Midbrain (tissue), 1 donor: ENCODE measurements at regions not wholly inside any gene's neighbourhood (a gene's known extent, or its start where the extent isn't known, plus 50 kb on each side); places are given as distances from the start of the nearest gene placed in this dataset.

ENCODE experiments used
- DNase-seq: peaks from one replicate; lab custom pipeline; 2025; lab: John Stamatoyannopoulos, UW

DNA sequence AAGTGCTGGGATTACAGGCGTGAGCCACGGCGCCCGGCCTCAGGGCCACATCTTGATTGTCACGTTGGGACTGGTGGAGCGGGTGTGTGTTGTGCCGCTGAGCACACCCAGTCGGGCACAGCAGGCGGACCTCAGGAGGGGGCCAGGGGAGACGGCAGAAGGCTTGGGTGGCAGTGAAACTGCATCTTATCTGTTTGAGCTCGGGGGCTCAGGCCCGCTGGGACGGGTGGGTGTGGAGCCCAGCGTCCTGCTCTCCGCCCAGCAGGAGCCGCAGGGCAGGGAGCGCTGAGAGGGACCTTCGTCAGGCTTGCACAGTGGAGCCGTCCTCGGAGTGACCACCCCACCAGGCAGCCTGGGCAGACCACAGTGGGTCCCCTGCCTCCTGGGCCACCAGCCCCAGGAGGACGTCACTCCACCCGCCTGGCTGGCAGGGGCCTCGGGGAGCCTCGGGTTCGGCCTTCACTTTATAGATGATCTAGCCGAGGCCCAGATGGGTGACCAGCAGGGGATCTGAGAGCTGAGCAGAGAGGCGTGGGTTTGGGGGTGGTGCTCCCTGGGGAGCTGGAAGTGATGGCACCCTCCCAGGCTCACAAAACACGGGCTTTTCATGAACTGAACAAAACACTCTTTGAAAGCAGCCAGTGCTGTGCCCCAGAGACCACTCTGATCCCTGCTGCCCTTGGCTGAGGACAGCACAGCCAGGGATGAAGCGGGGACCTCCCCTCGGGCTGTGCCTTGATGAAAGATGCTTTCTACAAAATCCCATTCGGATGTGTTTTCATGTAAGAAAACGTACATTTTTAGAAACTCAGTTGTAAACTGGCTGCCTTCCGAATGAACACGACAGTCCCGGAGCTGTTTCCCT lies 181.1 kb downstream of the SEC14L1 start:
- DNase-seq: peak; percentile 15

DNA sequence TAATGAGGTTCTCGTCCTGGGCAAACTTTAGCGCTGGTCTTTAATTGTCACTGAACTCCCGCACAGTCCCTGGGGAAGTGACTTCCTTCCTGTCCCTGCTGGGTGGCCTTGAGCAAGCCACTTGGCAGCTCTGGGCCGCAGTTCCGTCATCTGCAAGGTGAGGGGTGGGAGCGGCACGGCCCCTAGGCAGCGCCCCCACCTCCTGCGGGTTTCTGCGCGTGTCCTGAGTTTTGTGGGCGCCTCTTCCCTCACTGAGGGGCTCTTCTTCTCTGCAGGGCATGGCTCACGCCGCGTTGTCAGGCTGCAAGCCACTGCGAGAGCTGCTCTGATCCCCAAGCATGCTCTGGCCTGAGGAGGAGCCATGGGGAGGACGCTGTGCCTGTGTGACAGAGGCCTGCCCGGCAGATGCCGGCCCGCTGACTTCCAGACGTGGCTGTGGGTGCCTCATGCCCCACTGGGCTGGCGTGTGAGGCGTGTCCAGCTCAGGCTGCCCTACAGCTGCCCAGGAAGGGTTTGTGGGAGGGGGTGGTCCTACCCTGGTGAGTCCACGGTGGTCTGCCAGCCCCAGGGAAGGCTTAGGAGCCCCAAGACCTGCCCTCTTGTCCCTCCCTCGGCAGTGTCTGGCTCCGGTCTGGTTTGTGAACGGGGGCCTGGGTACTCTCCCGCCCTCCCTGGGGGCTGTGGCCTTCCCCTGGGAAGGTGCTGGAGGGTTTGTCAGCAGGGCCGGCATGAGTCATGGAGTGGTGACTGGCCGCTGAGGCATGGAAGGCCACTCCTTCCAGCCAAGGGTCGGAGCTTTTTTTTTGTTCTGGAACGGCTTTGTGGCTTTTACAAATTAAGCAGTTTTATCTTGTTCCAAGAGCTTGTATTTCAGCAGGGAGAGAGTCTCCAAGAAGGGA lies 182.0 kb downstream of the SEC14L1 start:
- DNase-seq: no peak

DNA sequence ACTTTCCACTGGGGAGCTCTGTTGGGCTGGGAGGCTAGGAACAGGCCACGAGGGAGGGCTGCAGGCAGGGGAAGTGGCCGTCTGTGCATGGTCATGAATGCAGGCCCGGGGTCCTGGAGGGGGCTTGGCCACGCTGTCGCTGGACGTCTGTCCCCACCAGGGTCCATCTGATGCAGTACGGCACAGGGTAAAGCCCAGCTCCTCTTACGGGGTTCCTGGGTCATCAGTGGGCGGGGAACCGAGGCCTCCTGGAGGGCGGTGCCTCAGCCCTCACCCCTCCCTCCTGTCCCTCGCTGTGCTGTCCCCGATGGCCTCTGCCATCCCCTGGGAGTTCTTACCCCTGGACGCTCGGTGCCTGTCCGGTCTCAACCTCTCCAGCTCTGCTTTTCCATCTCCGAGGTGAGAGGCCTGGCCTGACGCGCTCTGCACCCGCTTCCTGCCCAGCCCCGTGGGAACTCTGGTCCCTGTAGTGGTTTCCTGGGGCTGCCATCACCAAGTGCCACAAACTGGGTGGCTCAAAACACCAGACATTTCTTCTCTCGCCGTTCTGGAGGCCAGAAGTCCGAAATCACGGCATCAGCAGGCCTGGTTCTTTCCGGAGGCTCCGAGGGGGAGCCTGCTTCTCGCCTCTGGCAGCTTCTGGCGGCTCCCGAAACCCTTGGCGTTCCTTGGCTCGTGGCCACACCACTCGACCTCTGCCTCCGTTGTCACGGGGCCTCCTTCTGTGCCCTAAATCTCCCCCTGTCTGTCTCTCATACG lies 182.8 kb downstream of the SEC14L1 start:
- no peak for DNase-seq

DNA sequence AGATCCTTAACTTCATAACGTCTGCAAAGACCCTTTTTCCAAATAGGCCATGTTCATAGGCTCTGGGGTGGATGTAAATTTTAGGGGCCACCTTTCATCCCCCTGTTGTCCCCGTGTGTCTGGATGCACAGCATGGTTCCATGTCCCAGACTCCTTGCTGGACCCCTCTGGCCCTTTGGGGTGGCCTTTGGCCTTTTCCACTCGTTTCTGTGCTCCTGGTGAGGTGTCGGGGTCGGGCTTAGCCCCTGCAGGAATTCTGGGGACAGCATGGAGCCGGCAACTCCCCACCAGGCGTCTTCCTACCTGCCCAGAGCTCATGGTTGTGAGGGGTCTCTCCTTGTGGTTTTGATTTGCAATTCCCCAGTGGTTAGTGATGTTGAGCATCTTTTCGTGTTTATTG lies 183.5 kb downstream of the SEC14L1 start:
- no peak for DNase-seq

DNA sequence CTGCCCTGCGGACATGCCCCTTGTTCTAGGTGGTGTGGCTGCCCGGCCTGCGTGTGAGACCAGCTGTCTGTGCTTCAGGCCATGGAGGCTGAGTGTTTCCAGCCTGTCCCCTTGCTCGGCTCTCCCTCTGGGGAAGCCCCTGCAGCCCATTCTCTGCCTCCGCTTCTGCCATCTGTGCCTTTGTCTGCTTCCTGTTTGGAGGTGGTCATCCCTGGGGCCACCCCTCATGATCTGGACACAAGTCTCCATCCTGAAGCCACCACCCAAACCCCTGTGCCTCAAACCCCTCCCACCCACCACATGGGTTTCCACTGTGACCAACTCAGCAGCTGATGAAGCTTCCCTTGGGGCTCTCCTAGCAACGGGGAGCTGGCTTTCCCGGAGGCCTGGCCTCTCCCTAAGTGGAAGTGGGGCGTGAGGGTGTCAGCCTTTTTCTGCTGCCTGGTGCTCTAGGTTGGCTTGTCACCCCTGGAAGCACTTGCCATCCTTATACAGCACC lies 184.9 kb downstream of the SEC14L1 start:
- DNase-seq: no peak

DNA sequence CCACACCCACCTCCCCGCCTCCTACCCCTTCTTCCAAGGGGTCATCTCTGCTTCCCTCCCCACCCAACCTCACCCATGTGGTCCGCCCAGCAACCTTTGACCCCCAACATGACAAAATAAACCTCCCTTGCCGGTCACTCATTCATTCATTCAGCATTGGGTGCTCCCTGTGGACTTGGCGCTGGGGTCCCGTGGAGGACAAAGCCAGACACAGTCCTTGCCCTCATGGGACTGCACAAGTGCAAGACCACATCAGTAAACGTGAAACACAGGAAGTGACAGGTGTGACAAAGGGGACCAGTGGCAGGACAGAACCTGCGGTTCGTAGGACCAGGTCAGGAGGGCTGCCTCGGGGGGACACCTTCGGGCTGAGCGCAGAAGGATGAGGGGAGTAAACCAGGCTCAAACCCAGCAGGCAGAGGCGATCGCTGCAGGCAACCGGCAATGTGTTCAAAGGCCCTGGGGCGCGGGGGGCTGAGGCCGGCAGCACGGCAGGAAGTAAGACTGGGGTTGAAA lies 185.4 kb downstream of the SEC14L1 start:
- DNase-seq: no peak

DNA sequence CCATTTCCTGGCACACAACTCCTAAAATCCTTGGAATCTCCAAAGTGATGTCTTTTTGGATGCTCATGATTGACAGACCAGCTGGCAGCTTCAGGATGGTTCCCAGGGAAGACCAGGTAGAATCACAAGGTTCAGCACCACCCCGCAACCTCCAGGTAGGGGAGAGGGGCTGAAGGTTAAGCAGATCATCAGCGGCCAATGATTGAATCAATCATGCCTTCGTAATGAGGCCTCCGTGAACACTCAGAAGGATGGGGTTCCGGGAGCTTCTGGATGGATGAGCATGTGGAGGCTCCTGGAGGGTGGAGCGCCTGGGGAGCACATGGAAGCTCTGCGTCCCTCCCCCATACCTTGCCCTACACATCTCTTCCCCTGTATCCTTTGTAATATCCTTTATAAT lies 185.9 kb downstream of the SEC14L1 start:
- no peak for DNase-seq

DNA sequence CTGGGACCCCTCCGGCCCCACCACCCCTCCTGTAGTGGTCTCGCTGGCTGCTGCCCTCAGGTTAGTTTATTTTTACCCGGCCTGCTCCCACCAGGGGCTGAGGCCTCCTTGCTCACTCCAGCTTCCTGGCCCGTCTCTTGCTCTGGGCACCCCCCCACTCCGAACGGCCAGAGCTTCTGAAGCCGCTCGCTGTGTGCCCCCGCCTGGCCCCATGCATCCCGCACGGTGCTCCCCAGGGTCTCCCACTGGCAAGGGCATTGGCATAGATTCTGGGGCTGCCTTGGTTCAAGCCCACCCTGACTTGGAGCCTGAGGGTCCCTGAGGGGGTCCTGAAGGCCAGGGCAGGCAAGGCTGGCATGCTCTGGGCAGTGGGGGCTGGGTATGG lies 186.4 kb downstream of the SEC14L1 start:
- DNase-seq: no peak

DNA sequence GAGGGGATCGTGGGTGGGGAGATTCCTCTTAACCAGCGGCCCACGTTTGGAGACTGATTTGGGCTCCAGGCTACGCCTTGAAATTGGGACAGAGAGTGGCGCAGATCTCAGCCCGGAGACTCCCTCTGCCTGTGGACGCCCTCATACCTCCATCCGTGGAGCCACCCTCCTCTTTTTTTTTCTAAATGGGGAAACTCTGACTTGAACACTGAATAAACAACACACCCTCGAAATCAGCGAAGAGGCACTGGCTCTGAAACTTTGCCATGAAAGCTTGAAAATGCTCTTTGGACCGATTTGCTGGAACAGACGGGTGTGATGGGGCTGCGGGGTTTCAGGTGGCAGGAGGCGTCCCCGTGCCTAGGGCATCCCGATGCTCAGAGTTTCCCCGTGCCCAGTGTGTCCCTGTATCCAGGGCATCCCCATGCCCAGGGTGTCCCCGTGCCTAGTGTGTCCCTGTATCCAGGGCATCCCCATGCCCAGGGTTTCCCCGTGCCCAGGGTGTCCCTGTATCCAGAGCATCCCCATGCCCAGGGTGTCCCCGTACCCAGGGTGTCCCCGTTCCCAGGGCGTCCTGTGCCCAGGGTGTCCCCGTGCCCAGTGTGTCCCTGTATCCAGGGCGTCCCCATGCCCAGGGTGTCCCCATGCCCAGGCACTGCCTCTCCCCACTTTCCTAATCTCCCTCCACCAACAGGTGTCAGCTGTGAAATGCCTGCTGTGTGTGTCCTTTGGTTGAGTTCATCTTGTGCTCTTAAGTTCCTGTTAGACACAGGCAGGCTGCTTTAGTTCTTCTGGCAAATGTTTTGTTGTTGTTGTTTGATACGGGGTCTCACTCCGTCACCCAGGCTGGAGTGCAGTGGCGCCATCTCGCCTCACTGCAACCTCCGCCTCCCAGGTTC lies 187.0 kb downstream of the SEC14L1 start:
- DNase-seq: no peak

DNA sequence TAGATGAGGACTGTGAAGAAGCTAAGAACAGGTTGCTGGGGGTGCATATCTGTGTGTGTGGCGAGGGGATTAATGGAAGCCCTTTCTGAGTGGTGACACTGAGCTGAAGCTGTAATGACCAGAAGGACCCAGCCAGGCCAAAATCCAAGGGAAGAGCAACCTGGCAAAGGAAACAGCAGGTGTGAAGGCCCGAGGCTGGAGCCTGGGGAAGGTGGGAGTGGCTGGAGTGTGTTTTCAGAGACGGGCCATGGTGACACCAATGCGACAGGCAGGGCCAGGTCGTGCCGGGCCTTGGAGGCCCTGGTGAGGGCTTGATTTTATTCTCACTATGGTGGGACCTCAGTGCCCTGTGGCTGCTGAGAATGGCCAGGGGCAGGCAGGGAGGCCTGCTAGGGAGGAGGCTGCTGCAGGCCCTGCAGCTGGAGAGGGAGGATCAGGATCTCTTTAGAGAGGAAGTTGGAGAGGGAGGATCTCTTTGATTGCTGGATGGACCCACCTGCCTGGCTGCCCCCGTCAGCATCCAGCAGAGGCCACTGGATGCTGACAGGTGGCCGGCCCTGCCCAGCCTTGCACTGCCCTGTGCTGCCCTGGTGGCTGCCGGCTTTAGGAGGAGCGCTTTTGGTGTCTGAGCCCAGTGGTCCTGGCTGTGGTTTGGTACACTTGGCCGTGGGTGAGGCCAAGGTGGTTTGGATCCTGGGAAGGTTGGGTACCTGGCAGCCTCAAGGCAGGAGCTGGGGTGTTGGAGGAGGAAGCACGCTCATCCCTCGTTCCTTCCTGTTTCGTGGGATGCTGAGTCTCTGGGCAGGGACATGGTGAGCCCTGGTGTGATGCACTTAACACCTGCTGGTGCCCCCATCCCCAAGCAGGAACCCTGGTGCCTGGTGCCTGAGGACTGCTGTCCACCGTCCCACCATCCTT lies 188.3 kb downstream of the SEC14L1 start:
- no peak for DNase-seq

DNA sequence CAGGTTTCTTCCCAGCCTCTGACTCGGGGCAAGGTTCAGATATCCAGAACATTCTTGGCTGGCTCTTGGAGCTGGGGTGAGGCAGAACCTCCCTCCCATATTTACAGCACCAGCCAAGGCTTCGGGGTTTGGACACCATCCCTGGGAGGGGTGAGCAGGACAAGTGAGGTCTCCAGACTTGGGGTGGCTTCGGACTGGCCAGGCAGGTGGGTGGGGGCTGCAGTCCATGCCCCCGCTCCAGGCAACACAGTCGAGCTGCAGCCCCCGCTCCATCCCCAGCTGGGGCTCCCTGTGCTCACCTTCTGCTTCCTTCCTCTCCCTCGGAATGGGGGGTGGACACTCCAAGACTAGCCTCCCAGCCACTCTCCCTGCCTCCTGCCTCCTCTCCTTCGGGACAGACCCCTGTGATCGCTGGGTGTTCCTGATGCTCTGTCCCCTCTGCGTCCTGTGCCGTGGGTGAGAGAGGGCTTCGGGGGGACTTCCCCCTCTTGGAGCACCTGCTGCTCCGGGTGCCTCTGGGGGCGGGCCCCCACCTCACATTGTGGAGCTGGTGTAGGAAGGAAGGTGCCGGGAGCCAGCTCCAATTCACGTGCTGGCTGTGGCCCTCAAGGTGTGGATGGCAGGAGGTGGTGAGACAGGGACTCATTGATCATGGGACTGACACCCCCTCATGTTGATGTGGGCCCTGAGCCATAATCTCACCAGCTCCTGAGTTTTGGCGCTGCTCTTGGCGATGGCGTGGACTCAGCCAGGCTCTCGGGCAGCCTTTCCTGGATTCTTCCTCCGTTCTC lies 189.2 kb downstream of the SEC14L1 start:
- no peak for DNase-seq

DNA sequence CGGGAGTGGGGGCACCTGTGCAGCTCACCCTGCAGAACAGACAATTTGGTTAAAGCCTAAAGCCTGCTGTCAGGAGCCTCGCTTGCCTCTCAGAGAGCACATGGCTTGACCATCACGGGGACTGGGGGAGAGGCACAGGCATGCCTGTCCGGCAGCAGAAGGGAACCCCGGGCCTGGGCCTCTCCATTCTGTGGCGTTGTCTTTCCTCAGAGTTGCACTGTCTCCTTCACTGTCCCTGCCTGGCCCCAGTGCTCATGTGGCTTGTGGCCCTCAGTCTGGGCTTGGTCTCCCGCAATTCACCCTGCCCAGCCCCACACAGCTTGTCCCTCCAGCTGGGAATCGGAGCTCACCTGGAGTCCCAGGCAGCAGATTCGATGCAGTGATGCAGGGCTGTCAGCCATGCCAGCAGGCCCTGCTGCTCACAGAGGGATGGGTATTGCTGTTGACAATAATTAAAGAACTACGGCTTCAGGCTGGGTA lies 189.9 kb downstream of the SEC14L1 start:
- DNase-seq: no peak

DNA sequence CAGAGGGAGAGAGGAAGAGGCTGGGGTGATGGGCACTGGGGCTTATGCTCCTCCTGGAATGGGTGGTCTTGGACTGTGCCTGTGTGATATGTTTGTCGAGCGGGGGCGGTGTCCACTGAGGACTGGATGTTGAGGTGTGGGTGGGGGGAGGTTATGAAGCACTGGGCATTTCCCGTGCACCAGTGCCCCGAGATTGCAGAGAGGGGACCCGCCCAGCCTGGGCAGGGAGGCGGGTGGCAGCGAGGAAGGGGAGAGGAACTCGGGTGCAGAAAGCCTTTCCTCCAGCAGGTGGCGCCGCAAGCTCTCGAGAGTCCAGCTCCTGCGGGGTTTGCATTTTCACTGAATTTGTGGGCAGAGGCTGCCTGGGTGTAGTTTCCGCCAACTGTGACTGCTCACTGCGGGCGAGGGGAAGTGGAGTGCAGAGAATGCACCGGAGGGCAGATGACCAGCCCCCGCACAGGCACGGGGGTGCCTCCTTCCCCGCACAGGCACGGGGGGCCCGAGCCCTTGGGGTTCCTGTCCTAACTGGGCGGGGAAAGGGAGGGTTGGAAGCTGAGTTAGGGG lies 190.6 kb downstream of the SEC14L1 start:
- peak; percentile 86 for DNase-seq

DNA sequence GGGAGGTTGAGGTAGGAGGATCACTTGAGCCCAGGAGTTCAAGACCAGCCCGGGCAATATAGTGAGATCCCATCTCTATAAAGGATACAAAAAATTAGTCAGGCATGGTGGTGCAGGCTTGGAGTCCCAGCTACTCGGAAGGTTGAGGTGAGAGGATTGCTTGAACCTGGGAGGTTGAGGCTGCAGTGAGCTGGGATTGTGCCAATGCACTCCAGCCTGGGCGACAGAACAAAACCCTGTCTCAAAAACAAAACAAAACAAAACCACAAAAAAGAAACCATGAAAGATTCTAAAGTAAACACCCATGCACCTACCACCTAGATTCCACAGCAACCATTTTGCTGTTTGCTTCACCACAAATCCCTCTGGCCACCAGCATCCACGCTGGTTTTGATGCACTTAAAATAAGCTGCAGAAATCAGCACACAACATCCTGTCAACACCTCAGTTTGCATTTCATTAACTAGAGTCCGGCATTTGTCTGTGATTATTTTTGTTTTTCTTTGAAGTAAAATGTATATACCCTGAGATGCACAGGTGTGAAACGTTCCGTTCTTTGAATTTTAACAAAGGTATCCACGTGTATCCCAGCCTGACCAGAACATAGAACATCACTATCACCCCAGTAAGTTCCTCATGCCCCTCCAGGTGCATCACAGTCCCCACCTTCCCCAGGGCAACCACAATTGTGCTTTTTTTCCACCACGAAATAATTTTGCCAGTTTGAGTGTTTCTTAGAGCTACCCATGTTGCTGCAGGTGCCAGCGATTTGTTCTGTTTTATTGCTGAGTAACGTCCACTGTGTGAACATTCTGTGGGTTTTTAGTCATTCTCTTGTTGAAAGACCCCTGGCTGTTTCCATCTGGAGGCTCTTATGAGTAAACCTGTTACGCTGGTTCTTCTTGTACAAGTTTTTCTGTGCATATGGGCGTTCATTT lies 191.5 kb downstream of the SEC14L1 start:
- no peak for DNase-seq

DNA sequence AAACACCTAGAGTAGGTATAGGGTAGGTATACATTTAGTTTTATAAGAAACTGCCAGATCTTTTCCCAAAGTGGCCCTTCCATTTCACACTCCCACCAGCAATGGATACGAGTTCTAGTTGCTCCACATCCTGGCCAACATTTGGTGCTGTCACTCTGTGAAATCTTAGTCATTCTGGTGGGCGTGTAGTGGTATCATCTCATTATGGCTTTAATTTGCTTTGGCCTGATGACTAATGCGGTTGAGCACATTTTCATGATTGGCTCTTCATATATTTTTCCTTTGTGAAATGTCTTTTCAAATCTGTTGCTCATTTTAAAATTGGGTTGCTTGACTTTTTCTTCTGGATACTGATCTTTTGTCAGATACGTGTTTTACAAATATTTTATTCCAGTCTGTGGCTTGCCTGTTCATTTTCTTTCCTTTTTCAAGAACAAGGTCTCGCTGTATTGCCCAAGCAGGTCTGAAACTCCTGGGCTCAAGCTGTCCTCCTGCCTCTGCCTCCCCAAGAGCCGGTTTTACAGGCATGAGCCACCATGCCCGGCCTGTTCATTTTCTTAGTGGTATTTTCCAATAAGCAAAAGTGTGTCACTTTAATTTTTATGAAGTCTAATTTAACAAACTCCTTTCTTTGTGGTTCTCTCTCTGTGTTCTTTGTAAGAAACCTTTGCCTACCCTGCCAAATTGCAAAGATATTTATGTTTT lies 192.4 kb downstream of the SEC14L1 start:
- DNase-seq: no peak

DNA sequence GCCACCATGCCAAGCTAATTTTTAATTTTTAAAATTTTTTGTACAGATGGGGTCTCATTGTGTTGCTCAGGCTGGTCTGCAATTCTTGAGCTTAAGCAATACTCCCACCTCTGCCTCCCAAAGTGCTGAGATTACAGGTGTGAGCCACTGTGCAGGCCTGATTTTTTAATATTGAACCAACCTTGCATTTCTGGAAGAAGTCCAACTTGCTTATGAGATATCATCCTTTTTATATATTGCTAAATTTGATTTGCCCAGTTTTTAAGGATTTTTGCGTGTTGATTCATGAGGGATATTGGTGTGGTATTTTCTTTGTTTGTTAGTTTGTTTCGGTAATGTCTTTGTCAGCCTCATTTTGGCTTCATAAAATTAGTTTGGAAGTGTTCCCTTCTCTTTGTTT lies 196.4 kb downstream of the SEC14L1 start:
- DNase-seq: no peak

DNA sequence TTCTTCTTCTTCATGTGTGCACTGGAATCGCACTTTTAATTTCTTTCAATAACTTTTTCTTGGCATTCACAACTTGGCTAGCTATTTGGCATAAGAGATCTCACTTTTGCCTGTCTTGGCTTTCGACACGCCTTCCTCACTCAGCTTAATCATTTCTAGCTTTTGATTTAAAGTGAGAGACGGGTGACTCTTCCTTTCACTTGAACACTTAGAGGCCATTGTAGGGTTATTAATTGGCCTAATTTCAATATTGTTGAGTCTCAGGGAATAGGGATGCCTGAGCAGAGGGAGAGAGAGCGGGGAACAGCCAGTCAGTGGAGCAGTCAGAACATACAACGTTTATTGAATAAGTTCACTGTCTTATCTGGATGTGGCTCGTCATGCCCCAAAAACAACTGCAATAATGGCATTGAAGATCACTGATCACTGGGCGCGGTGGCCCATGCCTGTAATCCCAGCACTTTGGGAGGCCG lies 200.3 kb downstream of the SEC14L1 start:
- no peak for DNase-seq
